Muscle of leg (tissue), 3 donors: ENCODE measurements at regions not wholly inside any gene's neighbourhood (a gene's known extent, or its start where the extent isn't known, plus 50 kb on each side); places are given as distances from the start of the nearest gene placed in this dataset.
A peak's percentile ranks its signal among the peaks of the same experiment; 100 is the strongest.

Source experiments
- DNase-seq: peaks from one replicate; pipeline ENCODE4 v3.0.0; 2013
- H3K27ac ChIP-seq: one replicate; pipeline ENCODE4 v1.5.1; 2013; ENCODE audit warnings: mild to moderate bottlenecking, low read length, control low read depth
- H3K27me3 ChIP-seq: one replicate; pipeline ENCODE4 v1.6.1; 2013; ENCODE audit warnings: low read length; ENCODE audit not compliant: control insufficient read depth, insufficient read depth
- H3K36me3 ChIP-seq: one replicate; pipeline ENCODE4 v1.6.1; 2013; ENCODE audit warnings: low read length; ENCODE audit not compliant: control insufficient read depth, insufficient read depth
- H3K4me1 ChIP-seq: one replicate; pipeline ENCODE4 v1.6.1; 2013; ENCODE audit warnings: low read length; ENCODE audit not compliant: control insufficient read depth, insufficient read depth
- H3K4me3 ChIP-seq: one replicate; pipeline ENCODE4 v1.5.1; 2013; ENCODE audit warnings: low read length, control low read depth
- H3K9me3 ChIP-seq: replicated peaks from 2 replicates; pipeline ENCODE4 v1.6.1; 2013; ENCODE audit warnings: low read depth, low read length; ENCODE audit not compliant: control insufficient read depth
- WGBS: methylation state at CpG from one replicate; pipeline ENCODE4 v1.1.5; 2013; ENCODE audit warnings: missing lambda C conversion rate; ENCODE audit not compliant: insufficient coverage; 5-methylcytosine and 5-hydroxymethylcytosine counted together

- H3K36me3 ChIP-seq: no peaks in the 10 kb centered on the region
- no peak for DNase-seq
- no peaks in the 10 kb centered on the region for H3K27me3 ChIP-seq
- no peak overlapping the region for H3K4me3 ChIP-seq
- no peak overlapping the region for H3K27ac ChIP-seq
- H3K4me1 ChIP-seq: no peaks in the 10 kb centered on the region
- H3K9me3 ChIP-seq: no peaks in the 10 kb centered on the region
- 55% methylated on average over 6 of the region's 11 CpGs for WGBS
Observed at GRCh38 chr2:59312967-59313940, 1072.1 kb upstream of the FANCL start.

DNA sequence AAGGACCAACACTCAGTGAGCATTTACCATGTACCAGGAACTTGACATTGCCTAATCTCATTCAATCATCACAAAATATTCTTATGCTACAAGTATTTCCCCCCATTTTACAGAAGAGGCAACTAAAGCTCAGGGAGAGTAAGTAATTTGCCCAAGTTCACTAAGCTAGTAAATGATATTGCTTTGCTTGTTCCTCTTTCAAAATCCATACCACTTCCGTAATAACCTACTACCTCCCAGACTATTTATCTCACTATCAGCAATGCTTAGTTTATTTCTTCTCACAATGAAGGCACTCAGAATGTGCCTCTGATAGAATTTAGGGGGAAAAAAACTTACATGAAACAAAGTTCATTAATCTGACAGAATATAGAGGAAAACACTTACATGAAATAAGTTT, 1070.9 kb upstream of the FANCL start:
- no peaks in the 10 kb centered on the region for H3K27me3 ChIP-seq
- H3K36me3 ChIP-seq: no peaks in the 10 kb centered on the region
- H3K9me3 ChIP-seq: no peaks in the 10 kb centered on the region
- no peak overlapping the region for H3K4me3 ChIP-seq
- no peak overlapping the region for H3K27ac ChIP-seq
- no peak for DNase-seq
- H3K4me1 ChIP-seq: no peaks in the 10 kb centered on the region
- no CpG with 5 or more reads among the region's 1 CpG for WGBS

DNA sequence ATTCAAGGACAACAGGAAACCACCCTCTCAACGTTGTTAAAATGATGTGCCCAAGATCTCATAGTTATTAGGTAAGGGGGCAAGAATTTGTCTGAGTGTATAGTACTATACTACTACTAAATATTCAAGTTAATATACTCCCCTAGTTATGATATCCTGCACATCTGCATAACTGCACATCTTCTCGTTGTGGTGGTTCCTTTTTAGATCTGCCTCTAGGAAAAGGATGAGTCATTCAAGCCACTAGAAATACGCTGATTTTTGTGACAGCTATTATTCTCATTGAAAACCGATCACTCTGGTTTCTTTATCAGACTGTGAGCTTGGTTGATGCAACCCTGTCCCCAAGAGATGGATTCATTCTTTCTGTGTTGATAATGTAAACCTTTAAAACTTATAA, 1067.0 kb upstream of the FANCL start:
- Histone ChIP-seq H3K27me3 (no peaks in the 10 kb centered on the region), H3K36me3 (no peaks in the 10 kb centered on the region), H3K4me1 (no peaks in the 10 kb centered on the region), H3K9me3 (no peaks in the 10 kb centered on the region), H3K4me3 (no peak overlapping the region), H3K27ac (no peak overlapping the region)
- 80% methylated on average over 1 of the region's 4 CpGs for WGBS
- DNase-seq: no peak

GRCh38 chr2:59307196-59307595, 1066.1 kb upstream of the FANCL start:
- Histone ChIP-seq H3K27ac (no peak overlapping the region), H3K9me3 (no peaks in the 10 kb centered on the region), H3K36me3 (no peaks in the 10 kb centered on the region), H3K4me1 (peaks cover 3% of the 10 kb centered on the region), H3K4me3 (no peak overlapping the region), H3K27me3 (no peaks in the 10 kb centered on the region)
- WGBS: no CpG with 5 or more reads among the region's 1 CpG
- DNase-seq: no peak

- no peak overlapping the region for H3K27ac ChIP-seq
- H3K9me3 ChIP-seq: no peaks in the 10 kb centered on the region
- no peak overlapping the region for H3K4me3 ChIP-seq
- 71% methylated on average over 2 of the region's 4 CpGs for WGBS
- no peaks in the 10 kb centered on the region for H3K27me3 ChIP-seq
- H3K4me1 ChIP-seq: peaks cover 11% of the 10 kb centered on the region
- no peak for DNase-seq
- H3K36me3 ChIP-seq: no peaks in the 10 kb centered on the region
Observed at GRCh38 chr2:59303272-59303671, 1062.1 kb upstream of the FANCL start.

- Histone ChIP-seq H3K9me3 (no peaks in the 10 kb centered on the region), H3K4me1 (peaks cover 11% of the 10 kb centered on the region), H3K27ac (no peak overlapping the region), H3K4me3 (no peak overlapping the region), H3K27me3 (no peaks in the 10 kb centered on the region), H3K36me3 (no peaks in the 10 kb centered on the region)
- no peak for DNase-seq
- 77% methylated on average over 3 of the region's 3 CpGs for WGBS
Observed at GRCh38 chr2:59302683-59303082, 1061.6 kb upstream of the FANCL start.

GRCh38 chr2:59301466-59302402, 1060.6 kb upstream of the FANCL start:
- Histone ChIP-seq H3K36me3 (no peaks in the 10 kb centered on the region), H3K27me3 (no peaks in the 10 kb centered on the region), H3K27ac (peak overlapping the region; percentile 17), H3K9me3 (no peaks in the 10 kb centered on the region), H3K4me1 (peaks cover 11% of the 10 kb centered on the region), H3K4me3 (no peak overlapping the region)
- DNase-seq: peak; percentile 93
- WGBS: 29% methylated on average over 7 of the region's 14 CpGs

DNA sequence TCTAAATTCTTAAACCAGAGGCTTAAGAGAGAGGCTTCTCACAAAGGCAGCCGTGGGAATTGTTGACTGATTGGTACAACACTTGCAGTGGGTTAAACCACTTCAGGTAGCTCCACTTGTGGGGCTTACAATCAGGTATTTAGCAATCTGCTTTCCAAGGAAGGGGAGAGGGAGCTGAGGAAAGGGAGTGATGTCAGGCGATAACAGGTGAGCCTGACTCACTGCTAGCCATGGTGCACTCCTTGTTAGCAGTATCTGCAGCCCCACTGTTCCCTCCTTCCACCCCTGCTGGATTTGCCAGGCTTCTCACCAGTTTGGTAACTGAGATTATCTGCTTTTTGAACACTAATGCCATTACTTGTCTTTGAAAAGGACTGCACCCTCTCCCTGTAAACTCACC, 1056.7 kb upstream of the FANCL start:
- Histone ChIP-seq H3K4me3 (no peak overlapping the region), H3K27me3 (no peaks in the 10 kb centered on the region), H3K36me3 (no peaks in the 10 kb centered on the region), H3K9me3 (no peaks in the 10 kb centered on the region), H3K27ac (no peak overlapping the region), H3K4me1 (peaks cover 11% of the 10 kb centered on the region)
- DNase-seq: no peak
- WGBS: 50% methylated on average over 1 of the region's 2 CpGs

GRCh38 chr2:59296279-59296678, 1055.2 kb upstream of the FANCL start:
- Histone ChIP-seq H3K4me3 (no peak overlapping the region), H3K27ac (no peak overlapping the region), H3K36me3 (no peaks in the 10 kb centered on the region), H3K9me3 (no peaks in the 10 kb centered on the region), H3K27me3 (no peaks in the 10 kb centered on the region), H3K4me1 (peaks cover under 1% of the 10 kb centered on the region)
- 60% methylated on average over 2 of the region's 2 CpGs for WGBS
- DNase-seq: no peak

GRCh38 chr2:59295524-59296162, 1054.5 kb upstream of the FANCL start:
- H3K4me1 ChIP-seq: no peaks in the 10 kb centered on the region
- no peak overlapping the region for H3K27ac ChIP-seq
- no peaks in the 10 kb centered on the region for H3K9me3 ChIP-seq
- no peaks in the 10 kb centered on the region for H3K27me3 ChIP-seq
- peak; percentile 22 for DNase-seq
- no peak overlapping the region for H3K4me3 ChIP-seq
- no CpG with 5 or more reads among the region's 3 CpGs for WGBS
- no peaks in the 10 kb centered on the region for H3K36me3 ChIP-seq
